Spleen (tissue), 7 donors: ENCODE measurements at regions not wholly inside any gene's neighbourhood (a gene's known extent, or its start where the extent isn't known, plus 50 kb on each side); places are given as distances from the start of the nearest gene placed in this dataset.

Source experiments
- CTCF ChIP-seq, 11 experiments: fragments of 200-600 bp in 7 of 11; fragments of 450-650 bp in 4 of 11; sonication (generic) in 4 of 11; IDR thresholded peaks in 8 of 11; conservative IDR thresholded peaks in 3 of 11; 1 replicate in 7 of 11; 2 replicates in 4 of 11; pipeline versions ENCODE4 v1.4.0 to v1.8.0; 2016 to 2021; ENCODE audit warnings: antibody characterized with exemption in 11 of 11, inconsistent platforms in 4 of 11, mild to moderate bottlenecking in 1 of 11
- POLR2A ChIP-seq, 3 donors: fragments of 450-650 bp; IDR thresholded peaks; one replicate each; pipeline ENCODE4 v1.5.1; 2017; ENCODE audit warnings: antibody characterized with exemption in 3 of 3, mild to moderate bottlenecking in 1 of 3
- POLR2AphosphoS5 ChIP-seq, 3 donors: sonication (generic); formaldehyde crosslinking; IDR thresholded peaks; one replicate each; pipeline ENCODE4 v1.5.1; 2017; ENCODE audit warnings: antibody characterized with exemption in 3 of 3
- donor health status: DM: no; HTN: no; CAD: no; lungs with moderate emphysema.
- donor health status: DM: no; HTN: no; CAD: no.
- donor health status: DM: no; HTN: no; CAD: no.

- TF ChIP-seq CTCF (IDR thresholded peaks at IDR 0.05 in 8 of 11, conservative IDR thresholded peaks at IDR 0.05 in 3 of 11) (no peak), POLR2A (IDR thresholded peaks at IDR 0.05) (no peak), POLR2AphosphoS5 (IDR thresholded peaks at IDR 0.05) (no peak)
These were observed 132.4 kb downstream of the LRRC30 start for GRCh38 chr18:7363338-7363737.
